B cell (primary cell): ENCODE measurements at regions not wholly inside any gene's neighbourhood (a gene's known extent, or its start where the extent isn't known, plus 50 kb on each side); places are given as distances from the start of the nearest gene placed in this dataset.

ENCODE experiments used
- ATAC-seq: fragments of 200-7000 bp; cut with Tn5 transposase; one replicate; pipeline ENCODE4 v1.10.0; 2021; ENCODE audit warnings: low read depth, mild to moderate bottlenecking, moderate number of reproducible peaks, moderate library complexity
- CTCF ChIA-PET: fragments of 350-600 bp; sonication (Branson Sonifier 250); formaldehyde crosslinking; loops from one replicate; lab custom pipeline; 2021; ENCODE audit warnings: antibody characterized with exemption, inconsistent platforms; lab: Charles Lee
- POLR2A ChIA-PET: fragments of 350-600 bp; sonication (Branson Sonifier 250); formaldehyde crosslinking; loops from one replicate; lab custom pipeline; 2021; ENCODE audit warnings: antibody characterized with exemption; lab: Charles Lee
- DNase-seq: peaks from one replicate; pipeline ENCODE4 v3.0.0; 2013
- H2AFZ ChIP-seq: 2 replicates; pipeline ENCODE4 v1.6.1; 2012; ENCODE audit warnings: mild to moderate bottlenecking, low read depth, low read length; ENCODE audit not compliant: insufficient read depth, poor library complexity, severe bottlenecking
- H3K27ac ChIP-seq, 2 donors: 1 replicate in 1 of 2; 2 replicates in 1 of 2; pipeline ENCODE4 v1.5.1; 2012 to 2013; ENCODE audit warnings: low read length in 2 of 2, mild to moderate bottlenecking in 2 of 2, moderate library complexity in 1 of 2
- H3K27me3 ChIP-seq, 4 experiments: fragments of 200-600 bp in 1 of 4; sonication (generic) in 1 of 4; replicated peaks in 1 of 4; 1 replicate in 2 of 4; 2 replicates in 2 of 4; pipeline versions ENCODE4 v1.6.1 to v1.7.0; 2013 to 2016; ENCODE audit warnings: low read length in 3 of 4, mild to moderate bottlenecking in 2 of 4, mixed read lengths in 1 of 4, moderate library complexity in 1 of 4; ENCODE audit not compliant: insufficient read depth in 4 of 4, control insufficient read depth in 3 of 4; ENCODE audit errors: control extremely low read depth in 1 of 4
- H3K36me3 ChIP-seq, 2 experiments: replicated peaks in 1 of 2; 1 replicate in 1 of 2; 2 replicates in 1 of 2; pipeline versions ENCODE4 v1.6.1 to v1.7.1; 2013; ENCODE audit warnings: low read length in 1 of 2; ENCODE audit not compliant: insufficient read depth in 2 of 2, control insufficient read depth in 1 of 2; ENCODE audit errors: control extremely low read depth in 1 of 2, extremely low read depth in 1 of 2
- H3K4me1 ChIP-seq, 2 donors: fragments of 200-600 bp in 1 of 2; sonication (generic) in 1 of 2; 1 replicate in 1 of 2; 2 replicates in 1 of 2; pipeline versions ENCODE4 v1.5.1 to v1.6.1; 2013 to 2017; ENCODE audit warnings: low read length in 2 of 2; ENCODE audit not compliant: control insufficient read depth in 2 of 2, insufficient read depth in 2 of 2
- H3K4me2 ChIP-seq: replicated peaks from 2 replicates; pipeline ENCODE3; 2012; ENCODE audit warnings: mild to moderate bottlenecking, low read depth, low read length; ENCODE audit not compliant: poor library complexity, severe bottlenecking
- H3K4me3 ChIP-seq, 5 experiments: fragments of 200-600 bp in 1 of 5; sonication (generic) in 1 of 5; 1 replicate in 3 of 5; 2 replicates in 2 of 5; pipeline versions ENCODE4 v1.5.1 to v1.7.0; 2011 to 2016; ENCODE audit warnings: low read length in 4 of 5, mild to moderate bottlenecking in 4 of 5, low read depth in 2 of 5, control low read depth in 1 of 5, moderate library complexity in 1 of 5; ENCODE audit not compliant: insufficient read depth in 1 of 5; ENCODE audit errors: control extremely low read depth in 1 of 5, extremely low read depth in 1 of 5
- H3K79me2 ChIP-seq: fragments of 200-600 bp; sonication (generic); one replicate; pipeline ENCODE4 v1.6.0; 2016; ENCODE audit warnings: low read length; ENCODE audit not compliant: control insufficient read depth, insufficient read depth
- H3K9ac ChIP-seq: fragments of 200-600 bp; sonication (generic); 2 replicates; pipeline ENCODE4 v1.6.1; 2017; ENCODE audit warnings: mild to moderate bottlenecking, low read length, moderate library complexity
- H3K9me3 ChIP-seq, 3 donors: one replicate each; pipeline versions ENCODE4 v1.6.1 to v1.7.1; 2013; ENCODE audit warnings: low read length in 2 of 3; ENCODE audit not compliant: control insufficient read depth in 2 of 3, insufficient read depth in 1 of 3; ENCODE audit errors: control extremely low read depth in 1 of 3
- H4K20me1 ChIP-seq: 2 replicates; pipeline ENCODE4 v1.6.0; 2012; ENCODE audit warnings: mild to moderate bottlenecking, low read length; ENCODE audit not compliant: insufficient read depth, control insufficient read depth, poor library complexity, severe bottlenecking
- H3K27ac Mint-ChIP-seq: one replicate; pipeline ENCODE4 v1.8.0; 2021; ENCODE audit warnings: mixed read lengths
- H3K27me3 Mint-ChIP-seq: one replicate; pipeline ENCODE4 v1.8.0; 2021; ENCODE audit warnings: mixed read lengths
- H3K4me1 Mint-ChIP-seq: one replicate; pipeline ENCODE4 v1.8.0; 2021; ENCODE audit warnings: mixed read lengths
- H3K4me3 Mint-ChIP-seq: one replicate; pipeline ENCODE4 v1.8.0; 2021; ENCODE audit warnings: mixed read lengths
- H3K9me3 Mint-ChIP-seq: one replicate; pipeline ENCODE4 v1.8.0; 2022; ENCODE audit warnings: mixed read lengths; ENCODE audit not compliant: insufficient read depth
- CTCF ChIP-seq: fragments of 200-600 bp; IDR thresholded peaks from one replicate; pipeline ENCODE4 v1.8.0; 2022; ENCODE audit warnings: antibody characterized with exemption, mild to moderate bottlenecking
- EZH2 ChIP-seq: IDR thresholded peaks from 2 replicates; pipeline ENCODE4 v1.6.1; 2012; ENCODE audit warnings: borderline replicate concordance, low read depth, mild to moderate bottlenecking, moderate library complexity, low read length; ENCODE audit not compliant: insufficient read depth, poor library complexity, severe bottlenecking
- WGBS: methylation state at CpG from one replicate; pipeline ENCODE4 v1.1.5; 2013; ENCODE audit warnings: missing lambda C conversion rate; ENCODE audit not compliant: insufficient coverage; 5-methylcytosine and 5-hydroxymethylcytosine counted together
- intact Hi-C: fragments of 100-400 bp; cut with micrococcal nuclease; formaldehyde crosslinking; loops from one replicate; pipeline ENCODE4 v1.10.0; 2022

GRCh38 chr14:61184112-61184511, 97.0 kb downstream of the TMEM30B start:
- no peak for TF ChIP-seq EZH2
- TF ChIP-seq CTCF = no peak
- H3K4me2 ChIP-seq = no peak overlapping the region
- H3K9me3 Mint-ChIP-seq = no peaks in the 10 kb centered on the region
- H3K4me3 ChIP-seq = no peak overlapping the region
- no peak overlapping the region for H3K27ac Mint-ChIP-seq
- no peak for ATAC-seq
- peaks cover 1% of the 10 kb centered on the region for H3K4me1 Mint-ChIP-seq
- no peaks in the 10 kb centered on the region for H3K79me2 ChIP-seq
- no peak overlapping the region for H3K27ac ChIP-seq
- H2AFZ ChIP-seq = no peak overlapping the region
- peaks cover 0 to 4% (median 0%) of the 10 kb centered on the region in 3 donors for H3K9me3 ChIP-seq
- DNase-seq = no peak
- H3K27me3 ChIP-seq = peaks cover 0 to 21% (median 14%) of the 10 kb centered on the region in 4 experiments
- no peak overlapping the region for H3K4me3 Mint-ChIP-seq
- H3K27me3 Mint-ChIP-seq = peaks cover 44% of the 10 kb centered on the region
- no peaks in the 10 kb centered on the region for H3K36me3 ChIP-seq
- H3K4me1 ChIP-seq = peaks cover 0 to 4% of the 10 kb centered on the region in 2 donors
- ChIA-PET POLR2A (no interaction called here), CTCF (no interaction called here)
- intact Hi-C loops = no loop called here
- no peaks in the 10 kb centered on the region for H4K20me1 ChIP-seq
- no CpG with 5 or more reads among the region's 2 CpGs for WGBS
- H3K9ac ChIP-seq = no peak overlapping the region

- Histone ChIP-seq H3K36me3 (no peaks in the 10 kb centered on the region), H3K9me3 (no peaks in the 10 kb centered on the region), H3K9ac (no peak overlapping the region), H3K4me2 (no peak overlapping the region), H3K4me1 (no peaks in the 10 kb centered on the region), H4K20me1 (no peaks in the 10 kb centered on the region), H3K27ac (no peak overlapping the region), H3K4me3 (no peak overlapping the region), H2AFZ (no peak overlapping the region), H3K27me3 (peaks cover 0 to 18% (median 13%) of the 10 kb centered on the region in 4 experiments), H3K79me2 (no peaks in the 10 kb centered on the region)
- no peak overlapping the region for H3K4me3 Mint-ChIP-seq
- no peak overlapping the region for H3K27ac Mint-ChIP-seq
- DNase-seq (no peak), ATAC-seq (no peak)
- TF ChIP-seq EZH2 (no peak), CTCF (no peak)
- H3K9me3 Mint-ChIP-seq = no peaks in the 10 kb centered on the region
- intact Hi-C loops = no loop called here
- no peaks in the 10 kb centered on the region for H3K4me1 Mint-ChIP-seq
- H3K27me3 Mint-ChIP-seq = peaks cover 48% of the 10 kb centered on the region
- POLR2A ChIA-PET = no interaction called here
- CTCF ChIA-PET = no interaction called here
- no CpG with 5 or more reads among the region's 6 CpGs for WGBS
Measured at GRCh38 chr14:61183196-61183885, 97.8 kb downstream of the TMEM30B start.
